PC-9 (cell line): ENCODE measurements at regions not wholly inside any gene's neighbourhood (a gene's known extent, or its start where the extent isn't known, plus 50 kb on each side); places are given as distances from the start of the nearest gene placed in this dataset.

Experiments used
- CTCF ChIP-seq: fragments of 200-600 bp; sonication (generic); conservative IDR thresholded peaks from 2 replicates; pipeline ENCODE4 v1.6.1; 2017; ENCODE audit warnings: mixed run types, antibody characterized with exemption, mild to moderate bottlenecking, moderate library complexity
- EZH2 ChIP-seq: fragments of 200-600 bp; sonication (generic); IDR thresholded peaks from 2 replicates; pipeline ENCODE4 v1.8.0; 2017; ENCODE audit warnings: antibody characterized with exemption, low read depth

DNA sequence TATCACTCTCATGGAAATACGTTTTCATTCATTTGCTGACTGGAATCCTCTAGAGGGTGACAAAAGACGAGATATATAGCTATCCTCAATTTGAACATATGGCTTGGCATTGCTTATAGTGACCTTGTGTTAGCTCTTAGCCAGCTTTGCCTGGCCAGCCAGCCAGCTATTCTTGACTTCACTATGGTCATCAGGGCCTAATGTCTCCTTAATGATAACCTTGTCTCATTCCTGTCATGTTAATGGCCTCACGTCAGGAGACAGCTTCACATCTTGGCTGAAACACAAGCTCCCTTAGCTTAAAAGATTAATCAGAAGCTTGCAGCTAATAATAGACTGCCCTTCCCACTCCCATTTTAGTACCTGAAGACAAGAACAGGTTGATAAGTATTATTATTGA, 1517.5 kb upstream of the PIK3C3 start:
- TF ChIP-seq CTCF (no peak), EZH2 (no peak)
